Fibroblast of pulmonary artery (primary cell): ENCODE measurements at regions not wholly inside any gene's neighbourhood (a gene's known extent, or its start where the extent isn't known, plus 50 kb on each side); places are given as distances from the start of the nearest gene placed in this dataset.

ENCODE experiments used
- DNase-seq: peaks from one replicate; pipeline ENCODE4 v3.0.0-alpha.2; 2010; ENCODE audit warnings: low read depth
- H3K4me3 ChIP-seq: replicated peaks from 2 replicates; pipeline ENCODE4 v1.5.1; 2011; ENCODE audit warnings: low read depth, mild to moderate bottlenecking, control low read depth, low read length, moderate library complexity
- TF ChIP-seq, protein P1 (sequence below): IDR thresholded peaks from 2 replicates; pipeline ENCODE4 v1.5.1; 2011; ENCODE audit warnings: mild to moderate bottlenecking, control low read depth, low read length, inconsistent platforms; ENCODE audit errors: missing control alignments

DNA sequence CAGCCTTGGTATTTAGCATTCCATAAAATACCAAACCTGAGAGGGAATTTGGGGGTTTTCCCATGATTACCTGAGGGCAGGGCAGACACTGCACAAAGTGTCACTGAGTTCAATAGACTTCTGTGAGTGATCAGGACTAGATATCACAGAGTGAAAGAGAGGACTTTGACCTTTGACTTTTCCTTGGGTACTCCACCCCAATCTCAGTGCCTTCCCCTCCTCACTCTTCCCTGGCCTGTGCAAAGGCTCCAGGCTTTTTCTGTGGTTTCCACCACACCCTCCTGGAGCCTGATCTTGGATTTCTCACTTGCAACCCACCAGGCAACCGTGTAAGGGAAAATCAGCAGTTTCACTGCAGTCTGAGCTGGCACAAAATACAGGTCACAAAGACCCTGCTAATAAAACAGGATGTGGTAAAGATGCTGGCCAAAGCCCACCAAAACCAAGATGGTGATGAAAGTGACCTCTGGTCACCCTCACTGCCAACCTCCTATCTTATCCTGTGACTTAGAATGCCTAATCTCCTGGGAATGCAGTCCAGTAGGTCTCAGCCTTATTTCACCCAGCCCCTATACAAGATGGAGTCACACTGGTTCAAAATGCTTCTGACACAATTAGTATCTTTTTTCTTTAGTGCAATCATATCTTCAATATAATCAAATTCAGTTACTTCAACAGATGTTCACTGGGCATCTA lies 64.0 kb downstream of the BOD1L2 start:
- no peak overlapping the region for H3K4me3 ChIP-seq
- no peak for DNase-seq
- TF ChIP-seq, protein P1, sequence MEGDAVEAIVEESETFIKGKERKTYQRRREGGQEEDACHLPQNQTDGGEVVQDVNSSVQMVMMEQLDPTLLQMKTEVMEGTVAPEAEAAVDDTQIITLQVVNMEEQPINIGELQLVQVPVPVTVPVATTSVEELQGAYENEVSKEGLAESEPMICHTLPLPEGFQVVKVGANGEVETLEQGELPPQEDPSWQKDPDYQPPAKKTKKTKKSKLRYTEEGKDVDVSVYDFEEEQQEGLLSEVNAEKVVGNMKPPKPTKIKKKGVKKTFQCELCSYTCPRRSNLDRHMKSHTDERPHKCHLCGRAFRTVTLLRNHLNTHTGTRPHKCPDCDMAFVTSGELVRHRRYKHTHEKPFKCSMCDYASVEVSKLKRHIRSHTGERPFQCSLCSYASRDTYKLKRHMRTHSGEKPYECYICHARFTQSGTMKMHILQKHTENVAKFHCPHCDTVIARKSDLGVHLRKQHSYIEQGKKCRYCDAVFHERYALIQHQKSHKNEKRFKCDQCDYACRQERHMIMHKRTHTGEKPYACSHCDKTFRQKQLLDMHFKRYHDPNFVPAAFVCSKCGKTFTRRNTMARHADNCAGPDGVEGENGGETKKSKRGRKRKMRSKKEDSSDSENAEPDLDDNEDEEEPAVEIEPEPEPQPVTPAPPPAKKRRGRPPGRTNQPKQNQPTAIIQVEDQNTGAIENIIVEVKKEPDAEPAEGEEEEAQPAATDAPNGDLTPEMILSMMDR, result no peak

DNA sequence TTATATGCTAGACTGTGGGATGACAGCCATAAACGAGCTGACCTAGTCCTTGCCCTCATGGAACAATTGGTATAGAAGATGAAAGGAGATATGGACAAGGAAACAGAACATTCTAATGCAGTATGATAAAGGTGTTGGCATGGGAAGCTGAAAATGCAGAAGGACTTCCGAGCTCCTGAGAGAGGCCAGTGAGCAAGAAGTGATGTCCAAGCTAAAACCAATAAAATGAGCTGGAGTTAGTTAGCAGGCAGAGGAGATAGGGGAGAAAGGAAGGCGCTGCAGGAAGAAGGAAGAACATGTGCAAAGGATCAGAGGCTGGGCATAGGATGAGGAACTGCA lies 64.5 kb downstream of the BOD1L2 start:
- H3K4me3 ChIP-seq, result no peak overlapping the region
- DNase-seq, result no peak
- TF ChIP-seq, protein P1, result no peak

DNA sequence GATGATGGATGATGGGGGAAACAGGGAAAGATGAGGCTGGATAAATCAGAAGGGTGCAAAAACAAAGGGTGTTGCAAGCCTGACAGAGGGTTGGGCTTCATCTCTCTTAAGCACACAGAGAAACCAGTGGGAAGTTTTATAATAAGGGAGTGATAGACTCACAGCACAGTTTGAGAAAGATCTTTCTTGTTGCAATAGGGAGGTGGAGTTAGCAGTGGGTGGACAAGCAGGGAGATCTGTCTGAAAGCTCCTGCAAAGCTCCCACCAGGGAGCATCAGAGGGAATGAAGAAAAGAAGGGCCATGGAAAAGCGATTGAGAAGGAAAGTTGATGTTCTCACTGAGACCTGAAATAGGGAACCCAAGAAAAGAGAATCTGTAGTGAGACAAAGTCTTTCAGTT lies 64.9 kb downstream of the BOD1L2 start:
- H3K4me3 ChIP-seq, result no peak overlapping the region
- TF ChIP-seq, protein P1, result no peak
- DNase-seq, result no peak

DNA sequence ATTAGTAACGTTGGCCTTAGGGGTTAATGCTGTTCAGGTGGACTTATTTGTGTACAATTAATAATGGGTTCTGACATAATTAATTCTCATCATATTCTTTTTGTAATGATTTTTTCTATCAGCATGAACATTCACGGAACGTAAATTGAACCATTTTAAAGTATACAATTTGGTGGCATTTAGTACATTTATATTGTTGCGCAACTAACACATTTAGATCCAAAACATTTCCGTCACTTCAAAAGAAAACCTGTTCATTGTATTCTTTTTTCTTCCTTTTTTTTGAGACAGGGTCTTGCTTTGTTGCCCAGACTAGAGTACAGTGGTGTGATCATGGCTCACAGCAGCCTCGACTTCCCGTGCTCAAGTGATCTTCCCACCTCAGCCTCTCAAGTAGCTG lies 65.8 kb downstream of the BOD1L2 start:
- TF ChIP-seq, protein P1, result no peak
- H3K4me3 ChIP-seq, result no peak overlapping the region

DNA sequence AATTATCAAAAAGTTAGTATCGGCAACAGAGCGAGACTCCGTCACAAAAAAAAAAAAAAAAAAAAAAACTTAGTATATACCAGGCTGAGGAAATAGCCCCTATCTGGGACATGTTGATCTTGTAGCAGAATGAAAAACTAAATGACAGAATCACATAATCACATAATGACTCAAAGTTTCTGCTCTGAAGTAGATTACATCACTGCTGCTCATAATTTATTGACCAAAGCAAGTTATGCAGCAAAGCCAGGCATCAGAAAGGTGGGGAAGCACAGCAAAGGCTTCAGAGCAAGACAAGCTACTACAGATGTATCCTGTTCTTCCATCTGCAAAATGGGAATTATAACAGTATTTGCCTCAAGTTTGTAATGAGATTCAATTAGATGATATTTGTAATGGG lies 68.1 kb downstream of the BOD1L2 start:
- DNase-seq, result no peak
- TF ChIP-seq, protein P1, result no peak
- no peak overlapping the region for H3K4me3 ChIP-seq

More for the DNA sequence above, 65.8 kb downstream of the BOD1L2 start:
- no peak for DNase-seq

DNA sequence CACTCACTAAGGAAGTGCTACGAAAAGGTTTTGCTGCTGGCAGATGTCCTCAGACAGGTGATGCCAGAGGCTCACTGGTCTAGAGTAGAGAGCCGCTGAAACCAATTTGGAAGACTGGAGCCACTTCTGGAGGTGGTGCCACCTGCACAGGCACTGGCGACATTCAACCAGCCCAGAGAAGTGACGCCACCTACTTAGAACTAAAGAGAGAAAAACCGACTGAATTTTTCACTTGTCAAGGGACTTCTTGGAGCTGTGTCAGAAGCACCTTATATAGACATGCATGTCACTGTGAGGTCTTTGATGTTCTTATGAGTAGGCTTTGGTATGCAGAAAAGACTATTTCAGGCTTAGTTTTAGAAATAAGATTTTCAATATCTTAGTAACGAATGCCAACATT lies 71.4 kb downstream of the BOD1L2 start:
- no peak for DNase-seq
- no peak overlapping the region for H3K4me3 ChIP-seq
- TF ChIP-seq, protein P1, result no peak

DNA sequence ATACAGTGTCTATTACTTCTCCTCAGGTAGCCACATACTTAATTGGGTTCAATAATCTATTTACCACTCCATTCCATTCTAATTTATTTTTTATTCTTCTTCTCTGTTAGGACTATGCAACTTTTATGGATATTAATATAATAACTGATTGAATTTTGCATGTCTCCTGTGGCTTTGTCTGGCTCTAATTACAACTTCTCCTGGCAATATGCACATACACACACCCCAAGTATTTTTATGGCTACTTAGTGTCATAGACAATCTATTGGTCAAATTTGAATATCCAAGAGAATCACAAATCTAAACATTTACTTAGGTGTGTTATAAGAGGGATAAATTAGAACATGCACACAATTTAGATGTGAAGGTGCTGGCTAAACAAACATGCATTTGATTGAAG lies 73.1 kb downstream of the BOD1L2 start:
- H3K4me3 ChIP-seq, result no peak overlapping the region
- DNase-seq, result no peak
- TF ChIP-seq, protein P1, result no peak
